BLaER1 (cell line): ENCODE measurements at regions not wholly inside any gene's neighbourhood (a gene's known extent, or its start where the extent isn't known, plus 50 kb on each side); places are given as distances from the start of the nearest gene placed in this dataset.
A peak's percentile ranks its signal among the peaks of the same experiment; 100 is the strongest.

ENCODE experiments used
- H3K27ac ChIP-seq: shearing (Covaris generic); formaldehyde crosslinking; 2 replicates; pipeline ENCODE4 v1.8.1; 2022
- H3K27me3 ChIP-seq: shearing (Covaris generic); formaldehyde crosslinking; 2 replicates; pipeline ENCODE4 v1.8.1; 2022
- H3K36me3 ChIP-seq: shearing (Covaris generic); formaldehyde crosslinking; 2 replicates; pipeline ENCODE4 v1.8.1; 2022
- H3K4me1 ChIP-seq: shearing (Covaris generic); formaldehyde crosslinking; 2 replicates; pipeline ENCODE4 v1.8.1; 2022
- H3K4me2 ChIP-seq: shearing (Covaris generic); formaldehyde crosslinking; 2 replicates; pipeline ENCODE4 v1.8.1; 2022
- H3K4me3 ChIP-seq: shearing (Covaris generic); formaldehyde crosslinking; 2 replicates; pipeline ENCODE4 v1.8.1; 2022
- H3K9ac ChIP-seq: shearing (Covaris generic); formaldehyde crosslinking; 2 replicates; pipeline ENCODE4 v1.8.1; 2022
- H3K9me3 ChIP-seq: shearing (Covaris generic); formaldehyde crosslinking; 2 replicates; pipeline ENCODE4 v1.8.1; 2022
- H4K20me1 ChIP-seq: shearing (Covaris generic); formaldehyde crosslinking; 2 replicates; pipeline ENCODE4 v1.8.1; 2022
- Cebpa-rat ChIP-seq: shearing (Covaris generic); IDR thresholded peaks from 2 replicates; pipeline ENCODE4 v1.8.1; 2022

GRCh38 chr5:23014825-23015224 is 161.7 kb upstream of the CDH12 start:
- Histone ChIP-seq H3K9ac (no peak overlapping the region), H3K4me2 (no peak overlapping the region), H3K36me3 (no peaks in the 10 kb centered on the region), H3K4me1 (peaks cover 5% of the 10 kb centered on the region; the same call in 1 of the 2 replicates), H3K4me3 (no peak overlapping the region), H4K20me1 (no peaks in the 10 kb centered on the region), H3K9me3 (no peaks in the 10 kb centered on the region), H3K27me3 (no peaks in the 10 kb centered on the region), H3K27ac (no peak overlapping the region)
- TF ChIP-seq Cebpa-rat, result no peak

DNA sequence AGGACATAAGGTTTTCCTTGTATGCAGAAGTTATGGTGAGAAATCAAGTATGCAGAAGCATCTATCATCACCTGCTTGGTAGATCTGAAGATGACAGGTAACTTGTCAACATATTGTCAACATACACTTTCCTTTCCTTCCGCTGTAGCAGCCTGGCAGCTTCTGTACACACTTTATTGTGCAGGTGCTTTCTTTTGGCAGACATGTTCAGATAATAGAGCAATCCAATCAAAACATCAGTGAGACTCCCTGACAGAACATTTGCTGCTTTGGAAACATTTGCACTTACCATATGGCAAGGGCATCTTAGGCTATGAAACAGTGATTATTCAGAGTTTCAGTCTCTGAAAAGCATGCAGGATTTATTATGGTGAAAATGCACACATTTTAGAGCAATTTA is 161.1 kb upstream of the CDH12 start:
- H3K36me3 ChIP-seq, result no peaks in the 10 kb centered on the region
- H3K27ac ChIP-seq, result no peak overlapping the region

GRCh38 chr5:23013395-23013998 is 160.4 kb upstream of the CDH12 start:
- Histone ChIP-seq H3K4me1 (peaks cover 5% of the 10 kb centered on the region; the same call in 1 of the 2 replicates), H3K9ac (peak overlapping the region; percentile 72), H3K9me3 (no peaks in the 10 kb centered on the region), H3K4me3 (peak overlapping the region; percentile 66), H3K27ac (peak overlapping the region; percentile 68), H3K36me3 (no peaks in the 10 kb centered on the region), H3K27me3 (no peaks in the 10 kb centered on the region), H3K4me2 (peak overlapping the region; percentile 71), H4K20me1 (no peaks in the 10 kb centered on the region)
- TF ChIP-seq Cebpa-rat, result no peak

More for the DNA sequence above, 161.1 kb upstream of the CDH12 start:
- Histone ChIP-seq H3K4me2 (peak overlapping the region; percentile 71), H3K27me3 (no peaks in the 10 kb centered on the region), H3K4me1 (peaks cover 5% of the 10 kb centered on the region; the same call in 1 of the 2 replicates), H3K4me3 (no peak overlapping the region), H4K20me1 (no peaks in the 10 kb centered on the region), H3K9ac (no peak overlapping the region), H3K9me3 (no peaks in the 10 kb centered on the region)
- TF ChIP-seq Cebpa-rat, result no peak

- Histone ChIP-seq H3K9me3 (no peaks in the 10 kb centered on the region), H3K27me3 (no peaks in the 10 kb centered on the region), H3K27ac (peak overlapping the region; percentile 68), H3K4me2 (peak overlapping the region; percentile 71), H3K9ac (peak overlapping the region; percentile 72), H3K4me3 (peak overlapping the region; percentile 66), H4K20me1 (no peaks in the 10 kb centered on the region), H3K36me3 (no peaks in the 10 kb centered on the region), H3K4me1 (peaks cover 5% of the 10 kb centered on the region; the same call in 1 of the 2 replicates)
- TF ChIP-seq Cebpa-rat, result no peak
Observed at GRCh38 chr5:23012842-23013241, 159.7 kb upstream of the CDH12 start.

GRCh38 chr5:23007762-23008161 is 154.6 kb upstream of the CDH12 start:
- Histone ChIP-seq H3K27ac (no peak overlapping the region), H3K9ac (no peak overlapping the region), H3K4me3 (no peak overlapping the region), H3K27me3 (no peaks in the 10 kb centered on the region), H3K4me2 (no peak overlapping the region), H3K36me3 (no peaks in the 10 kb centered on the region), H4K20me1 (no peaks in the 10 kb centered on the region), H3K9me3 (no peaks in the 10 kb centered on the region), H3K4me1 (no peaks in the 10 kb centered on the region)
- no peak for TF ChIP-seq Cebpa-rat

- H3K9me3 ChIP-seq, result no peaks in the 10 kb centered on the region
- H4K20me1 ChIP-seq, result no peaks in the 10 kb centered on the region
- H3K4me1 ChIP-seq, result no peaks in the 10 kb centered on the region
- H3K27ac ChIP-seq, result no peak overlapping the region
- H3K27me3 ChIP-seq, result no peaks in the 10 kb centered on the region
- H3K9ac ChIP-seq, result no peak overlapping the region
- H3K4me2 ChIP-seq, result no peak overlapping the region
- H3K36me3 ChIP-seq, result no peaks in the 10 kb centered on the region
- no peak for TF ChIP-seq Cebpa-rat
- H3K4me3 ChIP-seq, result no peak overlapping the region
Observed at GRCh38 chr5:23007236-23007635, 154.1 kb upstream of the CDH12 start.

GRCh38 chr5:23001120-23001519 is 148.0 kb upstream of the CDH12 start:
- Histone ChIP-seq H3K4me1 (no peaks in the 10 kb centered on the region), H4K20me1 (no peaks in the 10 kb centered on the region), H3K4me3 (no peak overlapping the region), H3K9me3 (no peaks in the 10 kb centered on the region), H3K27ac (no peak overlapping the region), H3K9ac (no peak overlapping the region), H3K36me3 (no peaks in the 10 kb centered on the region), H3K4me2 (no peak overlapping the region), H3K27me3 (no peaks in the 10 kb centered on the region)
- no peak for TF ChIP-seq Cebpa-rat

GRCh38 chr5:22998774-22999173 is 145.6 kb upstream of the CDH12 start:
- no peak overlapping the region for H3K9ac ChIP-seq
- H3K27ac ChIP-seq, result no peak overlapping the region
- no peak for TF ChIP-seq Cebpa-rat

GRCh38 chr5:22998362-22998761 is 145.2 kb upstream of the CDH12 start:
- Histone ChIP-seq H3K9ac (no peak overlapping the region), H3K4me2 (no peak overlapping the region), H4K20me1 (no peaks in the 10 kb centered on the region), H3K4me1 (no peaks in the 10 kb centered on the region), H3K27me3 (no peaks in the 10 kb centered on the region), H3K4me3 (no peak overlapping the region), H3K27ac (no peak overlapping the region), H3K36me3 (no peaks in the 10 kb centered on the region), H3K9me3 (no peaks in the 10 kb centered on the region)
- TF ChIP-seq Cebpa-rat, result no peak

More at GRCh38 chr5:22998774-22999173, 145.6 kb upstream of the CDH12 start:
- Histone ChIP-seq H3K9me3 (no peaks in the 10 kb centered on the region), H3K4me2 (no peak overlapping the region), H3K27me3 (no peaks in the 10 kb centered on the region), H4K20me1 (no peaks in the 10 kb centered on the region), H3K4me3 (no peak overlapping the region), H3K4me1 (no peaks in the 10 kb centered on the region), H3K36me3 (no peaks in the 10 kb centered on the region)

DNA sequence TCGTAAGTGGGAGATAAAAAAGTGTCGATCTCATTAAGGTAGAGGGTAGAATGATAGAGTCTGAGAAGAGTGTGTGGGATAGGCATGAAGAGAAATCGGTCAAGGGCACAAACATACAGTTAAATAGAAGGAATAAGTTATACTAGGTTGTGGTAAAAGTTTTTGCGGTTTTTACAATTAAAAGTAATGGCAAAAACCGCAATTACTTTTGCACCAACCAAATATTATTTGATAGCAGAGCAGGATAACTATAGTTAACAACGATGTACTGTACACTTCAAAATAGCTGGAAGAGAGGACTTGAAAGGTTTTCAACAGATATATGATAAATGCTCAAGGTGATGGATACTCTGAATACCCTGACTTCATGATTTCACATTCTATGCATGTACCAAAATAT is 135.8 kb upstream of the CDH12 start:
- H3K4me2 ChIP-seq, result no peak overlapping the region
- no peaks in the 10 kb centered on the region for H3K36me3 ChIP-seq
- H4K20me1 ChIP-seq, result no peaks in the 10 kb centered on the region
- H3K27me3 ChIP-seq, result no peaks in the 10 kb centered on the region
- no peak overlapping the region for H3K9ac ChIP-seq
- no peak overlapping the region for H3K27ac ChIP-seq
- no peak for TF ChIP-seq Cebpa-rat
- H3K4me3 ChIP-seq, result no peak overlapping the region
- H3K9me3 ChIP-seq, result no peaks in the 10 kb centered on the region
- H3K4me1 ChIP-seq, result no peaks in the 10 kb centered on the region

DNA sequence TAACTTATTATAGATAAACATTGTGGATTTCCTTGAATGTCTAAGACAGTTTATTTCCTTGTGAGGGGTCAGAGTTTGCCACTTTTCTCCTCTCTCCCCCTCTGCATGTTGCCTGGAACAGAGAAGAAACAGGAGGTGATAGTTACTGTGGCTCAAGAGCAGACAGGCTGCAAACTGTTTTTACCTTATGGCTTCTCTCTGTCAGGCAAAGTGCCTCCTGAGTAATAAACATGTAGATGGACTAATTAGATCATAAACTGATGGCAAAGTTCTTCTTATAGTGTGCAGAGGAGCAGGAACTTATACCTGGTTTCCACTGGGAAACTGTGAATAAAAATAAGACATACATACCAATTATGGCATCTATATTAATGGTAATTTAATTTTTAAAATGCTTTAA is 133.1 kb upstream of the CDH12 start:
- no peak for TF ChIP-seq Cebpa-rat
- no peaks in the 10 kb centered on the region for H3K4me1 ChIP-seq
- H3K27me3 ChIP-seq, result no peaks in the 10 kb centered on the region
- no peaks in the 10 kb centered on the region for H3K36me3 ChIP-seq
- no peak overlapping the region for H3K27ac ChIP-seq
- no peaks in the 10 kb centered on the region for H4K20me1 ChIP-seq
- H3K4me3 ChIP-seq, result no peak overlapping the region
- no peaks in the 10 kb centered on the region for H3K9me3 ChIP-seq
- no peak overlapping the region for H3K9ac ChIP-seq
- no peak overlapping the region for H3K4me2 ChIP-seq
